Femur (tissue), 1 donor: ENCODE measurements at regions not wholly inside any gene's neighbourhood (a gene's known extent, or its start where the extent isn't known, plus 50 kb on each side); places are given as distances from the start of the nearest gene placed in this dataset.

Experiments
- DNase-seq: peaks from one replicate; pipeline ENCODE4 v3.0.0-alpha.2; 2017

GRCh38 chr2:221276033-221276432 is 296.1 kb downstream of the EPHA4 start:
- no peak for DNase-seq

GRCh38 chr2:221276601-221277000 is 295.5 kb downstream of the EPHA4 start:
- DNase-seq = no peak

- DNase-seq = no peak
These were observed 289.7 kb downstream of the EPHA4 start for GRCh38 chr2:221282386-221282785.

- DNase-seq = no peak
These were observed 288.1 kb downstream of the EPHA4 start for GRCh38 chr2:221283896-221284545.

- no peak for DNase-seq
These were observed 287.0 kb downstream of the EPHA4 start for GRCh38 chr2:221285148-221285547.

- DNase-seq = no peak
These were observed 285.7 kb downstream of the EPHA4 start for GRCh38 chr2:221286406-221286805.

- DNase-seq = no peak
These were observed 282.7 kb downstream of the EPHA4 start for GRCh38 chr2:221289389-221289788.

GRCh38 chr2:221289846-221290245 is 282.3 kb downstream of the EPHA4 start:
- DNase-seq = no peak

- no peak for DNase-seq
These were observed 278.0 kb downstream of the EPHA4 start for GRCh38 chr2:221293949-221294742.

GRCh38 chr2:221304916-221305315 is 267.2 kb downstream of the EPHA4 start:
- no peak for DNase-seq

- DNase-seq = no peak
These were observed 263.5 kb downstream of the EPHA4 start for GRCh38 chr2:221308507-221309066.

GRCh38 chr2:221309892-221310583 is 262.1 kb downstream of the EPHA4 start:
- DNase-seq = no peak

- no peak for DNase-seq
These were observed 261.4 kb downstream of the EPHA4 start for GRCh38 chr2:221310730-221311129.

GRCh38 chr2:221312634-221313033 is 259.5 kb downstream of the EPHA4 start:
- DNase-seq = no peak

GRCh38 chr2:221314786-221315185 is 257.3 kb downstream of the EPHA4 start:
- DNase-seq = no peak

- DNase-seq = peak; percentile 33
These were observed 253.6 kb downstream of the EPHA4 start for GRCh38 chr2:221318376-221319130.

- DNase-seq = no peak
These were observed 249.4 kb downstream of the EPHA4 start for GRCh38 chr2:221322741-221323140.

GRCh38 chr2:221323513-221323912 is 248.6 kb downstream of the EPHA4 start:
- no peak for DNase-seq

GRCh38 chr2:221330436-221330835 is 241.7 kb downstream of the EPHA4 start:
- DNase-seq = no peak

GRCh38 chr2:221334481-221335218 is 237.5 kb downstream of the EPHA4 start:
- no peak for DNase-seq

- no peak for DNase-seq
These were observed 236.8 kb downstream of the EPHA4 start for GRCh38 chr2:221335219-221335752.

- DNase-seq = no peak
These were observed 235.1 kb downstream of the EPHA4 start for GRCh38 chr2:221336967-221337366.
